HL-60 (cell line): ENCODE measurements at regions not wholly inside any gene's neighbourhood (a gene's known extent, or its start where the extent isn't known, plus 50 kb on each side); places are given as distances from the start of the nearest gene placed in this dataset.
"Not testable (repeated sequence)": the region's sequence is repeated elsewhere in the genome, so short reads cannot be mapped to it uniquely, and the experiment has no call there.

Experiments used
- CTCF ChIP-seq: IDR thresholded peaks from one replicate; pipeline ENCODE4 v1.5.1; 2011; ENCODE audit warnings: low read length, control low read depth, inconsistent platforms; ENCODE audit not compliant: insufficient read depth
- POLR2AphosphoS5 ChIP-seq: IDR thresholded peaks from 2 replicates; pipeline ENCODE4 v1.6.1; 2012; ENCODE audit warnings: low read depth
- REST ChIP-seq: IDR thresholded peaks from 2 replicates; pipeline ENCODE4 v1.6.1; 2012; ENCODE audit warnings: low read depth; ENCODE audit not compliant: insufficient replicate concordance

GRCh38 chr14:27312730-27313129 is 714.9 kb upstream of the NOVA1 start:
- not testable (repeated sequence) for TF ChIP-seq CTCF, POLR2AphosphoS5, REST
